HG03280 (cell line): ENCODE measurements at regions not wholly inside any gene's neighbourhood (a gene's known extent, or its start where the extent isn't known, plus 50 kb on each side); places are given as distances from the start of the nearest gene placed in this dataset.

Source experiments
- ATAC-seq: cut with Tn5 transposase; IDR thresholded peaks from one replicate; pipeline ENCODE4 v1.9.1; 2021; ENCODE audit warnings: mild to moderate bottlenecking, moderate library complexity; ENCODE audit not compliant: unreplicated experiment

DNA sequence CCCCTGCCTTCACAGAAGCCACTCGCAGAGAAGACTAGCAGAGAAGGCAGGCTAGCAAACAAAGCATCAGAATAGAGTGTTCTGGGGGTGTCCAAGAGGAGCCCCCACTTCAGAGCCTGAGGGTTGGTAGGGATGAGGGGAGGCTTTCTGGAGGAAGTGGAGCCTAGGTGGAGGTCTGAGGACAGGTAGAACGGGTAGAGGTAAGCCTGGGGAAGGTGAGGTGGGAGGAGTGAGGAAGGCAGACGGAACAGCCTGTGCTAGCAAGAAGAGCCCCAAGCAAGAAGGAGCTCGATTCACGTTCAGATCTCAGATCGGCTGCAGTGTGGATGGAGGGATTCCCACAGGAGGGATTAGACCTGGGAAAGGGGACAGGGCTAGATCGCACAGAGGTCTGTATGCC lies 66.0 kb upstream of the DUSP5 start:
- no peak for ATAC-seq

DNA sequence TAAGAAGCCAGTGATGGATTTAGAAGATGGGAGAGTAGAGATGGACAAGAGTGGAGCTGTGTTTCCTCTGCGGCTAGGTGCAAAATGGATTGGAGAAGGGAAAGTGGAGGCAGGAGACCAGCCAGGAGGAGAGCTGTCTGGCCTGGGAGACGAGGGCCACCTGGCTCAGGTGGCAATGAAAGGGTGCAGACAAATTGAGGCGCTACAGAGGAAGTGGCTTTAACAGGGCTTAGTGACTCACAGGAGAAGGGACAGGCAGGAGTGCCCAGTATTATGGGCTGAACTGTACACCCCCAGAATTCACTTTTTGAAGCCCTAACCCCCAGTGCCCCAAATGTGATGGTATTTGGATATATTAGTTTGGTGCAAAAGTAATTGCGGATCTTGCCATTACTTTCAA lies 65.6 kb upstream of the DUSP5 start:
- ATAC-seq, result no peak

- no peak for ATAC-seq
These were observed 64.7 kb upstream of the DUSP5 start for GRCh38 chr10:110432814-110433565.

DNA sequence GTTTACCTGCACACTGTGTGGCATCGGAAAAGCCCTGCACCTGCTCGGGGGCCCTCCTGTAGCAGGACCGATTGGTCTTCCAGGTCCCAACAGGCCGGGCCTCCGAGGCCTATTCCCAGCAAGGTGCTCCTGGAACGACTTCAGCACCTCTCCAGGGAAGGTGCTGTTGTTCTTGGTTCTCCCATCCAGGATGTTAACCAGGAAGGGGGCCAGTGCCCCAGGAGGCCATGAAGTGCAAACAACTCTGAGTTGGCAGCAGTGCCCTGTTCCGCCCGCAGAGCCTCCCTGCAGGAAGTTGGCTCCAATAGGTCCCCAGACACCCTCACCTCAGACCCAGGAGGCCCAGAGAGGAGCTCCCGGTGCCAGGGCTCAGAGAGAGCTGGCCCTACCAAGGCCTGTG lies 64.0 kb upstream of the DUSP5 start:
- no peak for ATAC-seq

GRCh38 chr10:110434489-110435096 lies 63.1 kb upstream of the DUSP5 start:
- no peak for ATAC-seq

DNA sequence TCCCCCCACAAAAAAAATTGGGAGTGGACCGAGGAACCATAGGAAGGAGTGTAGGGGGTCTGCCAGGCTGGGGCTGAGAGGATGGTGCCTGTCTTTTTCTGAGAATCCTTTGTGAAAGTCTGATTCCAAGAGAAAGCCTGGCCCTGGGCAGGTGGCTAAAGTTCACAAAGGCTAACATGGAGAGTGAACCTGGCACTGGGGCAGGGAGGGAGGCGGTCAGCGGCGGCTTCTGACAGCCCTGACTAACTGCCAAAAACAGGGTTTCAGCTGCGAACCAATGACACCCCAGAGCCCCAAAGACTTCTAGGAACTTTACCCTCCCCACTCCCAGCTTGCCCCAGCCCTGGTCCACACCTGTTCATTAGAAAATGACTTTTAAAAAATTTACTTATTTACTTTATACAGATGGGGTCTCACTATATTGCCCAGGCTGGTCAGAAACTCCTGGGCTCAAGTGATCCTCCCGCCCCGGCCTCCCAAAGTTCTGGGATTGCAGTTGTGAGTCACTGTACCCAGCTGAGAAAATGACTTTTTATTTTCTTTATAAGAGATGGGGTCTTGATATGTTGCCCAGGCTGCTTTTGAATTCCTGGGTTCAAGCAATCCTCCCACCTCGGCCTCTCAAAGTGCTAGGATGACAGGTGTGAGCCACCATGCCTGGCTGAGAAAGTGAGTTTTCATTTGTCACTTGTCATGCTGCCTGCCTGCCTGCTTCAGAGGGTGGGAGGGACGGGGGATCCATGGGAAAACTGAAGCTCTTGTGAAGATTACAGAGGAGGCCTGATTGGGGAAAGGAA lies 61.0 kb upstream of the DUSP5 start:
- no peak for ATAC-seq

GRCh38 chr10:110437351-110437605 lies 60.4 kb upstream of the DUSP5 start:
- ATAC-seq, result no peak

- no peak for ATAC-seq
These were observed 59.9 kb upstream of the DUSP5 start for GRCh38 chr10:110437761-110438341.

DNA sequence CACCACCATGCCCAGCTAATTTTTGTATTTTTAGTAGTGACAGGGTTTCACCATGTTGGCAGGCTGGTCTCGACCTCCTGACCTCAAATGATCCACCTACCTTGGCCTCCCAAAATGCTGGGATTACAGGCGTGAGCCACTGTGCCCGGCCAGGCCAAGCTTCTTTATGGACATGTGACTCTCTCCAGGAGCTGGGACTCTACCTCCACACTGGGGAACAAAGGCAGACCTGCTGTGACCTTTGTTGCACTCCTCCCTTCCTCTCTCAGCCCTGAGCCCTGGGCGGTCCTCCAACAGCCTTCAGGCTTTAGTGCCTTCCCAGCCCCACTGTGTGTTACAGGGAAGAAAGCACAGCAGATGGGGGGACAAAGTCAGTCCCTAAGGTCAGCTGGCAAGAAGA lies 55.0 kb upstream of the DUSP5 start:
- no peak for ATAC-seq

DNA sequence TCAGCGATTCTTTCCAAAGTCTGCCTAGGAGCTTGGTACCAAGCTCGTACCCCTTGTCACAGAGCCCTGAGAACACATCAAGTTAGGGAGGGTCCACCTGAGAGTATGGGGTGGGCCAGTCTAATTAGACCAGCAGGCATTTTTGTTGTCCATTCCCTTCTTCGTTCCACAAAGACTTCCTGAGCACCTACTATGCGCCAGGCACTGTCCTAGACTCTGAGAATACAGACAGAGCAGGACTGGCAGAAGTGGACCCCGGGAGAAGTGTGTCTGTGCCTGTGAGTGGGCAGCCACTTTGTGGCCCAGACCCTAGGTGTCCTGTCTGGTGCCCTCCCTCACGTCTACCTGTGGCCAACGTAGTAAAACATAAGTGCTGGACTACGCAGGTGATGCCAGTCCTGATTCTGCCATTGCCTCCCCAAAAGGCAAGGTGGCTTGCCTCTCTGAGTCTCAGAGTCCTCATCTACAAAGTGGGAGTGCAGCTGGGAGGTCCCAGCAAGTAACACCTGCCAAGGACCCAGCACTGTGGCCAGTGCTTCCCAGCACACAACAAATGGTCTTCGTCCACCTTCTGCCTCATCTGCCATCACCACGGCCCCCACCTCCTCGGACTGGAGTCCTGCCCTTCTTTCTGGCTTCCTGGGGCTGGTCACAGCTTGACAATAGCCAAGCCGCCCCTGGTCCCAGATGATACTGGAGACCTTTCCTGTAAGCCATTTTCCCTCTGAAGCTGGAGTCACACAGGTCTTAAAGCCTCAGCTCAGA lies 54.3 kb upstream of the DUSP5 start:
- no peak for ATAC-seq

GRCh38 chr10:110444004-110444337 lies 53.7 kb upstream of the DUSP5 start:
- no peak for ATAC-seq

DNA sequence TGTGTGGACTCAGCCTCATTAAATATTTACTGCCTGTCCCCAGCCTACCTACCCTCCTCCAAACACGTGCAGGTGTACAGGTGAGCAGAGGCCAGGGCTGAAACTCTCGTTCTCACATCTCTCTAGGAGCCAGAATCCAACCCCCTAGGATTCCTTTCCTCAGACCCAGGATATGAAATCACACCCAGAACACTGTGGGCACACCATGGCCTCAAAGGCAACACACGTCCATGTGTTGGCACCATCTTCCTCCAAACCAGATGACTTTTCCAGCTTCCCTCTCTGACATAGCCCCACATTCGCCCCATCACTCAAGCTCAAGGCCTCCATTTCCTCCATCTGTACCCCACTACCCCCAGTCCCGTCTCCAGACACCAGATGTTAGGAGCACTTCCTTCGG lies 51.8 kb upstream of the DUSP5 start:
- ATAC-seq, result no peak

DNA sequence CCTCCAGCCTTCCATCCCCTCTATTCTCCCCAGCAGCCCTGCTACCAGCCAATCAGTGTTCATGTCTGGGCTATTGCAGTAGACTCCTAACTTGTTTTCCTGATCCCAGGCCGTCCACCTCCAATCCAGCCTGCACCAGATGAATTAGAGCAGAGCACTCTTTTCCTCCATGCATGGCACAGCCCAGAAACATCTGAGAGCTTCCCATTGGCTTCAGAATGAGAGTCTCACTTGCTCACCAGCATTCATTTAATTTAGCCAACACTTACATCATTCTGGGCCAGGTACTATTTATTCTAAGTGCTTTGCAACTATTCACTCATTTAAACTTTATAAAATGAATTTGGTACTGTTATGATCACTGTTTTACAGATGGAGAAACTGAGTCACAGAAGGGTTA lies 51.4 kb upstream of the DUSP5 start:
- no peak for ATAC-seq

DNA sequence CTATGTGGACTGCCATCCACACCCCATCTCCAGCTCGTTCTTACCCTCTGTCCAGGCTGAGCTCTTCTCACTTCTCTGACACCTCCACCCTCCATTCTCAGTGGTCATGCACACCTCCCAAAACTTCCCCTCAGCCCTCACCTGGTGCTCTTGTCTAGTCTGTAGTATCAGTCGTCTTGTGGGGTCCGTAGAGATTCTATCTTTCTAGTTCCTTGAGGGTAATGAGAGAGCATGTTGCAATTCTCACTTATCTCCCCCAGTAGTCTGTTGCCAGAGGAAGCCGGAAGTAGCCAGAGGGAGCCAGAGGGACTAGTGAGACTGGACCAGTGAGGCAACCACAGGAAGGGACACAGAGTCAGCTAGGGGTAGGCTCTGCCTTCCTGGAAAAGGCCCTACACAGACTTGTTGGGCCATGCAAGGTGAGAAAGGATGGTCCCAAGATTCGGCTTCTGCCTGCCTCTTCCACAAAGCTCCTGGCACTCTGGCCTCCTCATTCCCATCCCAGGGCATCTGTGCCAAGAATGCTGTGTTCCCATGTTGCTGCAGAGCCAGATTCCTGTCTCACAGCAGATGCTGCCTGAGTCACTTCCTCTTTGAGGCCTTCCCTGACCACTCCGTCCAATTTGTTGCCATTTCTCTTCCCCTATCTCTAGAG lies 50.6 kb upstream of the DUSP5 start:
- ATAC-seq, result no peak

DNA sequence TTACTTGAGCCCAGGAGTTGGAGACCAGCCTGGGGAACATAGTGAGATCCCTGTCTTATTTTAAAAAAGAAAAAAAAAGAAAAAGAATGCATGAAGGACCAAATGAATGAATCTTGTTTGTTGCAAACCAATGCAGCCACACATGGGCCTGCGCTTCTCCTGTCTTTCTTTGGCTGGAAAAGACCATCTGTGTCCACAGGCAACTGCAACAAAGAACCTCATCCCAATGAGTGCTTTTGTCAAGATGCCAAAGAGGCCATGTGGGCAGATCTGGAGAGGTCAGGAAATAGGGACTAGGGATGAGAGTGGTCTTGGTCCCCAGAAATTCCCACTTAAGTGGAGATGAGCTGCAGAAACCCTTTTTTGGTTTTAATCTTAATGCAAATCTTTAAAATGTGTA lies 49.8 kb upstream of the DUSP5 start:
- ATAC-seq, result no peak
